ENCODE measurements at regions not wholly inside any gene's neighbourhood (a gene's known extent, or its start where the extent isn't known, plus 50 kb on each side); places are given as distances from the start of the nearest gene placed in this dataset.

DNA sequence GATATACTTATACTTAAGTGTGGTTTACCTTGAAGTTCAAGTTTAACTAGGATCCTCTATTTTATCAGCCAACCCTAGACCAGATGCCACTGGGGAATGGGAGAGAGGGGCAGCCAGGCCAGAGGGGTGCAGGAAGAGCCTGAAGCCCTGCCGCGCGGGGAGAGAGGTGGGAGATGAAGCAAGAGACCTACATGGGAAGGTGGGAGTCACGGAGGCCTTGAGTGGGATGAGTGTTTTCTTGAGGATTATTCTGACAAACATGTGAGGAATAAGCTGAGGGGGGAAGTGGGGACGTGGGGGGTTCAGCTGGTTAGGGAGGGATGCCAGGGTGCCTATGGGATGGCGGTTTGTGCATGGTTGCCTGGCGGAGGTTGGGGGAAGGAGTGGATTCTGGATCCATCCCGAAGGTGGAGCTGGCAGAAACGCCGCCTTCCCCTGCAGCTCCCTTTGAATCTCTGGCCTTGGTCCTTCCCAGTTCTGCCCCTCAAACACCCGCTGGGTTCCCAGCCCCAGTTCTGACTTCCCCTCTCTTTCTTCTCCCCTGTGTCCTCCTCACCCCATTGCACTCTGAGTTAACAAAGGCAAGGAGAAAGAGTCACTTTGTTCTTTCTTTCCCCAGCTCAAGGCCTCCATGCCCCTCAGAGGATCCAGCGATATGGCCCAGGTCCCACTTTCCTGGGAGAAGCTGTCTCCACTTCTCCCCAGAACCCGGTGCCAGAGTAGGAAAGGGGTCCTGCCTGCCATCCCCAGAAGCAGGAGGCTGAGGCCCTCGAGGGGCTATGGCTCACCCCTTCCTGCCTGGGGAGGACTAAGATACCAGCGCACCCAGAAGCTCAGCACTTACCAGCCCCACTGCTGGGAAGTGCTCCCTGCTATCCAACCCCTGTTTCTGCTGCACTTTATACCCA, 274.2 kb downstream of the UACA start:
- peaks cover 30% of the 10 kb centered on the region for H3K4me1 ChIP-seq (ENCODE audit: control insufficient read depth, insufficient read depth, low read length, poor library complexity, severe bottlenecking)
- WGBS, 2 experiments (ENCODE audit: insufficient coverage in 2 of 2) = 93 to 95% methylated on average over 10 to 12 of the region's 15 CpGs
- H3K36me3 ChIP-seq (ENCODE audit: control insufficient read depth, insufficient read depth, low read length) = no peaks in the 10 kb centered on the region
- H3K27ac ChIP-seq (ENCODE audit: low read depth, low read length, severe bottlenecking) = no peak overlapping the region
- no peaks in the 10 kb centered on the region for H3K9me3 ChIP-seq (ENCODE audit: control insufficient read depth, low read length)
- H3K4me3 ChIP-seq (ENCODE audit: extremely low read depth, insufficient read depth, low read length, poor library complexity, severe bottlenecking) = no peak overlapping the region

DNA sequence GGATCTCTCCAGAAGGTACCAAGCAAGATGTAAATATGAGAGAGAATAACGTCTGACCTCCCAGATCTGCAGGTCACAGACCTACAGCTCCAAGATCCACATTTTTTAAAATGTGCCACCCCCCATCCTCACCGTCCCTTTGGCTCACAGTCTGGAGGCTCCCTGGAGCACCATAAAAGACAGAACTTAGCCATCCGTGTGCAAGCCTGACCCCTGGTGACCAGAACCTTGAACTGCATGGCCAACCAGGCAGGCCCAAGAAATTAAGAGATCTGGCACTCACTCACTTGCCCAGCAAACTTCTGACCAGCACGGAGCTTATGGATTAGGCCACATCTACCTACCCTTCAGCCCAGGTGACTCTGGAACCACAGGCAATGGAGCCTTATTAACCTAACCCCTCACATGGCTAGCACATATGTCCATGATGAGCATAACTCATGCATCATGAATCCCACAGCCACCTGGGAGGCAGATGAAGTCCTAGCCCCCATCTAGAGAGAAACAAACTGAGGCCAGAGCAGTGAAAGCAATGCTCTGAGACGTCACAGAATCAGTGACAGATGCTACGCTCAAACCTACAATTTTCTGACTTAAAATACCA, 275.3 kb downstream of the UACA start:
- 28 to 36% methylated on average over 2 to 4 of the region's 6 CpGs for WGBS, 2 experiments (ENCODE audit: insufficient coverage in 2 of 2)
- Histone ChIP-seq H3K27ac (ENCODE audit: low read depth, low read length, severe bottlenecking) (no peak overlapping the region), H3K4me1 (ENCODE audit: control insufficient read depth, insufficient read depth, low read length, poor library complexity, severe bottlenecking) (peaks cover 24% of the 10 kb centered on the region), H3K4me3 (ENCODE audit: extremely low read depth, insufficient read depth, low read length, poor library complexity, severe bottlenecking) (no peak overlapping the region), H3K9me3 (ENCODE audit: control insufficient read depth, low read length) (no peaks in the 10 kb centered on the region), H3K36me3 (ENCODE audit: control insufficient read depth, insufficient read depth, low read length) (no peaks in the 10 kb centered on the region)

DNA sequence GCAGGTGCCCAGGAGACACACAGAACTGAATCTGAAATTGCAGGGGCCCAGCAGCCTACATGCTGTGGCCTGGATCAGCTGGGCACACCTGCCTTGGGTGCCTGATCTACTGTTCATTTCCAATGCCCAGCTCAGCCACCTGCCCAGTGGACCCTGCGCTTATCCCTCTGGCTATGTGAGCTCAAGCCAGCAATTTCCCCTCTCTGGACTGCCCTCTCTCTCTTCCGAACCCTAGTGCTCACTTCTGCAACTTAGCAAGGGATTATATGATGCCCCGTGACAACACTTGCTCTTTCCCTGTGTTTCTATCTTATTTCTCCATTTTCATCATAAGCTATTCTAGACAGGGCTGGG, 276.0 kb downstream of the UACA start:
- H3K27ac ChIP-seq (ENCODE audit: low read depth, low read length, severe bottlenecking) = no peak overlapping the region
- H3K9me3 ChIP-seq (ENCODE audit: control insufficient read depth, low read length) = no peaks in the 10 kb centered on the region
- no peaks in the 10 kb centered on the region for H3K36me3 ChIP-seq (ENCODE audit: control insufficient read depth, insufficient read depth, low read length)
- peaks cover 17% of the 10 kb centered on the region for H3K4me1 ChIP-seq (ENCODE audit: control insufficient read depth, insufficient read depth, low read length, poor library complexity, severe bottlenecking)
- no peak overlapping the region for H3K4me3 ChIP-seq (ENCODE audit: extremely low read depth, insufficient read depth, low read length, poor library complexity, severe bottlenecking)
- 89 to 90% methylated on average over 3 of the region's 3 CpGs for WGBS, 2 experiments (ENCODE audit: insufficient coverage in 2 of 2)

DNA sequence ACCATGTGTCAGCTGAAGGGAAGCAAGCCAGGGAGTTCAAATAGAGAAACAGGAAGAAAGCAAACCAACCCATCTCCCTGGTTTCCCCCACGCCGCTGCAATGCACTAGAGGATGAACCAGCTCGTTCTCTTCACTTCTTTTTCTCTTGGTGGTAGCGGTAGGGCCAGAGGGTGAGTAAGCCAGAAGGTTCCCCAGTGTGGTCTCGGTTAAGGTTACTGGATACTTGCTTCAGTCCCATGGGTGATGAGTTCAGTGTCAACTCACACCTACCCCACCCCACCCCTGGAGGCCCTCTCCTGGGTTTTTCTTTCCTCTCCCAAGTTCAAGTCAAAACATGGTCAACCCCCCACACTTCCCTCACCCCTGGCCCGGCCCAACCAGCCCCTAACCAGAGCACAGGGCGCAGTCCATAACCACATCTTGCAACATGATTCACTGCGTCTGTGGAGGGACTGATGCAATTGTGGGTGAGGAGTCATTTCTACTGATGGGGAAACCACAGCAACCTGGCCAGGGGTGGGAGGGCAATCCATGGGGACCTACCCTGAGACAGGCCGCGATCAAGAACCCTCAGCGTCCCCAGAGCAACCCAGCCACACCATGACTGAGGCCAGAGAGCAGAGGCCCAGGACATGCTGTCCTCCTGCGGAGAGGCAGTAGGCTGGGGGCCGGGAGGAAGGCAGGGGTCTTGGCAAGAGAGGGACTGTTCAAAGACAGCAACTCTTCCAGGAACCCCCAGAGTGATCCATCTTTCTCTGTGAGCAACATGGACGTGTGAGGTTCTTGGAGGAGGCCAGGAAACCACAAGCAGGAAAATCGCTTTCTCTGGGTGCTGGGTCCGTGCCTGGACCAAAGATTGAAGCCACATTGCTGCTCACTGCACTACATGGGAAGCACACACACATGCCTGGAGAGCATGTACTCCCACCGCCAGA, 276.6 kb downstream of the UACA start:
- Histone ChIP-seq H3K36me3 (ENCODE audit: control insufficient read depth, insufficient read depth, low read length) (no peaks in the 10 kb centered on the region), H3K27ac (ENCODE audit: low read depth, low read length, severe bottlenecking) (no peak overlapping the region)
- 83 to 93% methylated on average over 8 to 10 of the region's 17 CpGs for WGBS, 2 experiments (ENCODE audit: insufficient coverage in 2 of 2)

DNA sequence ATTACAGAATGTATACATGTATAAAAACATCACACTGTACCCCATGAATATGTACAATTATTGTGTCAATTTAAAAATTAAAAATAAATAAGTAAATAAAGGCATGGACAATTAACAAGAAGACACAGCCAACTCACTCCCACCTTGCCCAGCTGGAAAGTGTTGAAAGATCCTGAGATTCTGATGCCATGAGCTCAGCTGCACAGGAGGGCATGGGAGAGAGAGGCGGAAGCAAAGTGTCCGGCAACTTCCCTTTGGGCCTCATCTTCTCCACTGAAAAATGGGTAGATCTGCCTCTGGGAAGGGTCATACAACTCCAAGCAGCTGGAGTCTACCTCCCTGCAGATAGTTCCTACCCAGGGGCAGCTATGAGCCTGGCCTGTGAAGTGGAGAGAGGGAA, 277.3 kb downstream of the UACA start:
- Histone ChIP-seq H3K27ac (ENCODE audit: low read depth, low read length, severe bottlenecking) (no peak overlapping the region), H3K4me1 (ENCODE audit: control insufficient read depth, insufficient read depth, low read length, poor library complexity, severe bottlenecking) (peaks cover 3% of the 10 kb centered on the region), H3K9me3 (ENCODE audit: control insufficient read depth, low read length) (no peaks in the 10 kb centered on the region), H3K36me3 (ENCODE audit: control insufficient read depth, insufficient read depth, low read length) (no peaks in the 10 kb centered on the region), H3K4me3 (ENCODE audit: extremely low read depth, insufficient read depth, low read length, poor library complexity, severe bottlenecking) (no peak overlapping the region)
- WGBS, 2 experiments (ENCODE audit: insufficient coverage in 2 of 2) = 93 to 100% methylated on average over 1 to 2 of the region's 2 CpGs

More for the DNA sequence above, 276.6 kb downstream of the UACA start:
- Histone ChIP-seq H3K4me1 (ENCODE audit: control insufficient read depth, insufficient read depth, low read length, poor library complexity, severe bottlenecking) (peaks cover 10% of the 10 kb centered on the region), H3K9me3 (ENCODE audit: control insufficient read depth, low read length) (no peaks in the 10 kb centered on the region), H3K4me3 (ENCODE audit: extremely low read depth, insufficient read depth, low read length, poor library complexity, severe bottlenecking) (no peak overlapping the region)

DNA sequence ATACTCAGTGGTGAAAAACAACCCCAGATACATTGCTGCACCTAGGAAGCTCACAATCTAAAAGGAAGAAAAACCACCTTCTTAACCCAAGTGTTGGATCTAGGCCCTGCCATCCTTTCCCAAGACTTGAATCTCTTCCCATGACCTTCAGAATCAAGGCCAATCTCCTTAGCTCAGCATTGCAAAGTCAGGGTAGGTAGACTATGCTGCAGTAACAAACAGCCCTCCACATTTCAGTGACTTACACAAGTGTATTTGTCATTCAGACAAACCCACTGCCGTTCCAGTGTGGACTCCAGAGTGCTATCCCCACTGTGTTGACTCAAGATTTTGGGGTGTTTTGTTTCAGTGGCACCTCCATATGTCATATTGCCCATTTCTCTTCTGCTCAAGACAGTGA, 278.4 kb downstream of the UACA start:
- no peaks in the 10 kb centered on the region for H3K4me1 ChIP-seq (ENCODE audit: control insufficient read depth, insufficient read depth, low read length, poor library complexity, severe bottlenecking)
- no peak overlapping the region for H3K27ac ChIP-seq (ENCODE audit: low read depth, low read length, severe bottlenecking)
- 40 to 80% methylated on average over 1 of the region's 1 CpG for WGBS, 2 experiments (ENCODE audit: insufficient coverage in 2 of 2)
- H3K4me3 ChIP-seq (ENCODE audit: extremely low read depth, insufficient read depth, low read length, poor library complexity, severe bottlenecking) = no peak overlapping the region
- H3K36me3 ChIP-seq (ENCODE audit: control insufficient read depth, insufficient read depth, low read length) = no peaks in the 10 kb centered on the region
- H3K9me3 ChIP-seq (ENCODE audit: control insufficient read depth, low read length) = no peaks in the 10 kb centered on the region

DNA sequence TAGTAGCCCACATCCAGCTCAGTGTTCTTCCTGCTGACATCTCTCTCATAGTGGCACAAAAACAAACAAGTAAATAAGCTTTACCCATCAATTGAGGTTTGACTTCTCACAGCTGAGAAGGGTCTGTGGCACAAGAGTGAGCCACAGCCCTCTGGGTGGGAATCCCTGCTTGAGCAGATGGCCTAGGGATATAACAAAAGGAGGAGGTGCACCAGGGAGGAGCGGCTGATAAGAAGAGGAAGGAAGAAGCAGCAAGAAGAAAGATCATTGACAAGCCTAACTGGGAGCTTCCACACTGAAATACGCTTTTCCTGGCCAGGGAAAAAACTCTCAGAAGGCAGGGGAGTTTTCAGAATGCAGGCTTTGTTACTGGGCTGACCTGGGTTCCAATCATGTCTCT, 279.8 kb downstream of the UACA start:
- WGBS, 2 experiments (ENCODE audit: insufficient coverage in 2 of 2) = 76 to 78% methylated on average over 2 of the region's 2 CpGs

DNA sequence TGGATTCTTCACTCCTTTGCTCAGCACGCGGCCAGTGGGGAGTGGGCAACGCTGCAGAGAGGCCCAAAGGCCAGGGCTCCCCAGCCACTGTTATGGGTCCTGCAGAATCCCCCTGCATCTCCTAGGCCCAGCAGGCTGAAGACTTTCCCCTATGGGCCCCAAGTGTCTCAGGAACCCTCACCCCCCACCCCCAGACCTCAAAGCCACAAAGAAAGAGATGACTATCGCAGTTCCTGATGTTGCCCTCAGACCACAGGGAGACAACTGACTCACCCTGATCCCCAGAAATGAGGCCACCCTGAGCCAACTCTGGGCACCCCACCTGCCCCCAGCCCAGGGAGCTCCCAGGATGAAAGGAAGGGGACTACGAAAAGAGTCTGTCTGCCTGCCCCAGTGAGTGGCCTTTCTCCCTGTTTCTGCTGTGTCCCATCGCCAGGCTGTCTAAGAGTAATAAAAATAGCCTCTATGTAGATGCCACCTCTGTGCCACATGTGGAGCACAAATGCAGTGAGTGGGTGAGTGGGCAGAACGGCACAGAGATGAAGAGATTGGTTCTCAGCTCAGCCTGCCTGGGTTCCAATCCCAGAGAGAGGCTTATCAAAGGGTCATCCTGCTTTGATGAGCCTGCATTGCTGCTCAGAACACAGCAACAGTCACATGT, 283.0 kb downstream of the UACA start:
- Histone ChIP-seq H3K36me3 (ENCODE audit: control insufficient read depth, insufficient read depth, low read length) (no peaks in the 10 kb centered on the region), H3K4me3 (ENCODE audit: extremely low read depth, insufficient read depth, low read length, poor library complexity, severe bottlenecking) (no peak overlapping the region), H3K4me1 (ENCODE audit: control insufficient read depth, insufficient read depth, low read length, poor library complexity, severe bottlenecking) (peaks cover 6% of the 10 kb centered on the region), H3K9me3 (ENCODE audit: control insufficient read depth, low read length) (no peaks in the 10 kb centered on the region), H3K27ac (ENCODE audit: low read depth, low read length, severe bottlenecking) (no peak overlapping the region)
- WGBS, 2 experiments (ENCODE audit: insufficient coverage in 2 of 2) = 91 to 94% methylated on average over 4 to 6 of the region's 7 CpGs

More for the DNA sequence above, 279.8 kb downstream of the UACA start:
- H3K4me1 ChIP-seq (ENCODE audit: control insufficient read depth, insufficient read depth, low read length, poor library complexity, severe bottlenecking) = no peaks in the 10 kb centered on the region
- H3K27ac ChIP-seq (ENCODE audit: low read depth, low read length, severe bottlenecking) = no peak overlapping the region
- H3K36me3 ChIP-seq (ENCODE audit: control insufficient read depth, insufficient read depth, low read length) = no peaks in the 10 kb centered on the region
- H3K4me3 ChIP-seq (ENCODE audit: extremely low read depth, insufficient read depth, low read length, poor library complexity, severe bottlenecking) = no peak overlapping the region
- no peaks in the 10 kb centered on the region for H3K9me3 ChIP-seq (ENCODE audit: control insufficient read depth, low read length)

DNA sequence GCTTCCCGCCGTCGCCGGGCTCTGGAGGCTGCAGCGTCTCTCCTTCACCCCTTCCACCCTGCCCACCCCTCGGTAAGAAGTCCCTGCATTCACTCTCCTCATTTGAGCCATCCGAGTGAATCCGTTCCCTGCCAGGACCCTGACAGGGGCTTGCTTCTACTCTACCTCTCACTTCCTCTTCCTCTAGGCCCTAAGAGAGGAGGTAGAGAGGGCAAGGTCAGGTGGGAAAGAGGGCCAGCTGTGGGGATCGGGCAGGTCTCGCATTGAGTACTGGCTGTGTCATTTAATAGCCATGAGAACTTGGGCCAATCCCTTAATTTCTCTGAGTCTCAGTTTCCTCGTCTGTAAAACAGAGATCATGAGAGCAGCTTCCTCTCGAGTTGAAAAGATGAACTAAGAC, 283.6 kb downstream of the UACA start:
- Histone ChIP-seq H3K4me3 (ENCODE audit: extremely low read depth, insufficient read depth, low read length, poor library complexity, severe bottlenecking) (no peak overlapping the region), H3K36me3 (ENCODE audit: control insufficient read depth, insufficient read depth, low read length) (no peaks in the 10 kb centered on the region), H3K27ac (ENCODE audit: low read depth, low read length, severe bottlenecking) (no peak overlapping the region), H3K4me1 (ENCODE audit: control insufficient read depth, insufficient read depth, low read length, poor library complexity, severe bottlenecking) (peaks cover 12% of the 10 kb centered on the region), H3K9me3 (ENCODE audit: control insufficient read depth, low read length) (no peaks in the 10 kb centered on the region)
- WGBS, 2 experiments (ENCODE audit: insufficient coverage in 2 of 2) = 92 to 95% methylated on average over 10 of the region's 12 CpGs

DNA sequence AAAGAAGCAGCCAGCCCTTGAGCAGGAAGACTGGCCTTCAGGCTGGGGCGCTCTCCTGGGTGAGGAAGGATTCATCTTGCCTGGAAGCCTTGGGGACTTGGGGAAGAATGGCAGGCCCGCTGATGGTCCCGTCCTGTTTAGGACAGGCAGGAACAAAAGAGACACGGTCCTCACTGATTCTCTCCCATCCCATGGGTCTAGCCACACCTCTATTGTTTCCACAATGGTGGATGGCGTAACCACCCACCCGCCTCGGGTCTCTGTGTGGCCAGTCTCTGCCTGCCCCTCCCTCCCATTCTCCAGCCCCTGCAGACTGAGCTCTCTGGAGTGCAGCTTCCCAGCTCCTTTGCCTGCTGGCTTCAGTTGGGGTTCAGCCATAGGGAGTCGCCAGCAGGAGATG, 284.3 kb downstream of the UACA start:
- H3K4me1 ChIP-seq (ENCODE audit: control insufficient read depth, insufficient read depth, low read length, poor library complexity, severe bottlenecking) = peaks cover 18% of the 10 kb centered on the region
- no peaks in the 10 kb centered on the region for H3K36me3 ChIP-seq (ENCODE audit: control insufficient read depth, insufficient read depth, low read length)
- H3K4me3 ChIP-seq (ENCODE audit: extremely low read depth, insufficient read depth, low read length, poor library complexity, severe bottlenecking) = no peak overlapping the region
- no peaks in the 10 kb centered on the region for H3K9me3 ChIP-seq (ENCODE audit: control insufficient read depth, low read length)
- no peak overlapping the region for H3K27ac ChIP-seq (ENCODE audit: low read depth, low read length, severe bottlenecking)
- WGBS, 2 experiments (ENCODE audit: insufficient coverage in 2 of 2) = 85 to 89% methylated on average over 7 of the region's 8 CpGs

Measured in mesodermal cell (in vitro differentiated cells).